NCI-H2171 treated with DMSO at 0.1 percent for 48 hours (cell line): ENCODE measurements at regions not wholly inside any gene's neighbourhood (a gene's known extent, or its start where the extent isn't known, plus 50 kb on each side); places are given as distances from the start of the nearest gene placed in this dataset.

Experiments
- DNase-seq: peaks from one replicate; lab custom pipeline; 2025; lab: John Stamatoyannopoulos, UW

GRCh38 chr4:133476063-133476462, 327.0 kb downstream of the PCDH10 start:
- DNase-seq, result no peak

GRCh38 chr4:133474501-133474900, 325.4 kb downstream of the PCDH10 start:
- no peak for DNase-seq

DNA sequence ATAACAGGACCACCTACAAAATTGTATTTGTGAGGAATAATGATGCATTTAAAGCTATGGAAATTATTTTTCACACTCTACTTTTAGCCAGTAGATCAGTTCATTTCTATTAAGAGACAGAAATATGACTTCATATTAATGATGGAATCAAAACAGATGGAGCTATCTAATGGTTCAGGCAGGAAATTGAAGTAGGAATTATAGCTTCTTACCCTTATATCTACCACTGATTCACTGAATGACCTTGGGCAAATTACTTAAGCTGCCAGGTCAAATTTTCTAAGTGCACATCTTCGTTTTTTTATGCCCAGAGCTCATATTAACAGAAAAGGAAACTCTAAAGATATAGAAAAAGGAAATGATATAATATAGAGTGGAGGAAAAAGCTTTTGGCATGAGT, 323.1 kb downstream of the PCDH10 start:
- DNase-seq, result no peak

DNA sequence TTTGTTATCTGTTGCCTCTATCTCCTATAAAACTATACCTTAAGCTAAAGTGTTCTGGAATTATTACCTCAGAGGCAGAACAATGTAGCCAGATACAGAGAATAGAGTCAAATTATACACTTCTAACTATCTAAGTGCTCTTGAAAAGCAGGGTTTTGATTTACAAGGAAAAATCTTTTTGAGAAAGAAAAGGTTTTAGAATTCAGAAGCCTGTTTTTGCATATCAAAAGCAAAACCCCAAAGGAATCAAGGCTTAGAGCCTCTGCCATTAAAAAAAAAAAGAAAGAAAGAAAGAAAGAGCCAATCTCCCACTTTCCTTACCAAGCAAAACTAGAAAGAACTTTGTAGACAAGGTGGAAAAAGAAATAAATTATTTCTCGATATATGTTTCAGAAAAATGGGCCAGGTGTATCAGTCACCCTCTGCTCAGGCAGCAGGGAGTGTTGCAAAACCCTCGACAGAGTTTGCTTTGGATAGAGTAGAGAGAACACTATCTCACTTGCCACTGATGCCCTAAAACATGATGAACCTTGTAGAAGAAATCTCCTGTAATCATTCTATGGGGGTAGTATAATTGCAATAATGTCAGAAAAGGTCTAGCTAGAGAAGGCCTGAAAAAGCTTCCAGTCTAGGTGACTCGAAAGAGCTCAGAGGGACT, 318.3 kb downstream of the PCDH10 start:
- DNase-seq, result no peak

DNA sequence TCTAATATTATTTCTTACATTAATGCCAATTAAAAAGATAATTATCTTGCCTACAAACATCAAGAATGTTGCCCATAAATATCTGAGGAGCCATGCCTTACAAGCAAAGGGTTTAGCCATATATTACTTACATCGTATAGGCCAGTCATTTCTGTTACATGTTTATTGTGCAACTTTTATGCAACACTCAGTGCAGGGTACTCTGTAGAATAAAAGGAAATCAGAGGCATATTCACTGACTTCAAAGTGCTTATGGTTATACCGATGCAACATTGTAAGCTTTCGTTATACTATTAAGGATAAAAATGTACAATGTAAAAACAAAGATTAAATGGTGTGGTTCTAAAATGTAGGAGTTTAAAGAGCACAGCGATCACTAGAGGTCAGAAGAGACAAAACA, 315.9 kb downstream of the PCDH10 start:
- no peak for DNase-seq

GRCh38 chr4:133464311-133464710, 315.2 kb downstream of the PCDH10 start:
- DNase-seq, result no peak

DNA sequence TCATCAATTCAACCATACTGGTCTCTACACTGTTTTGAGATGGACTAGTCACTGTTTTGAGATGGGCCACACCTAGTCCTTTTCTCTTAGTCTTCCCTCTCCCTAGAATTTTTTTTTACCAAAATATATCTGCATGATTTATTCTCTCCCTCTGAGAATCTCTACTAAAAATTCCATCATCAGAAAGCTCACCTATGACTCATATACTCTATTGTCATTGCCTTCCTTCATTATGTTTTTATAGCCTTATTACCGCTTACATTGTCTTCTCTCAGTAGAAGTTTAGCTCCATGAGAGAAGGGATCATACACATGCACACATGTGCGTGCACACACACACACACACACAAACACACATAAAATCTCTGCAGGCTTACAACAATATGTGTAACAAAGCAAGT, 303.6 kb downstream of the PCDH10 start:
- no peak for DNase-seq

DNA sequence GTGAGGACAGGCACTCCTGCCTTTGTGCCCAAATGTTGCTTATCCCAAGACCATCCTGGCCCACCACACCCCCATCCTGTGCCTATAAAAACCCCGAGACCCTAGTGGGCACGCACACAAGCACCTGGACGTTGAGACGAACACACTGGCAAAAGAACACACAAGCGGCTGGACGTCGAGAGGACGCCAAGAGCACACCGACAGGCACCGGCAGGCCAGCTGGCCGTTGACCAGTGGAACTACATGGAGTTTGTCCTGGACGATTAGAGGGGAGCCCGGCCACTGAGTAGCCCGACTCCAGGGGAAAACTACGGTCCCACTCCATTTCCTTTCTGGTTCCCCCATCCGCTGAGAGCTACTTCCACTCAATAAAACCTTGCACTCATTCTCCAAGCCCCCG, 301.7 kb downstream of the PCDH10 start:
- no peak for DNase-seq

DNA sequence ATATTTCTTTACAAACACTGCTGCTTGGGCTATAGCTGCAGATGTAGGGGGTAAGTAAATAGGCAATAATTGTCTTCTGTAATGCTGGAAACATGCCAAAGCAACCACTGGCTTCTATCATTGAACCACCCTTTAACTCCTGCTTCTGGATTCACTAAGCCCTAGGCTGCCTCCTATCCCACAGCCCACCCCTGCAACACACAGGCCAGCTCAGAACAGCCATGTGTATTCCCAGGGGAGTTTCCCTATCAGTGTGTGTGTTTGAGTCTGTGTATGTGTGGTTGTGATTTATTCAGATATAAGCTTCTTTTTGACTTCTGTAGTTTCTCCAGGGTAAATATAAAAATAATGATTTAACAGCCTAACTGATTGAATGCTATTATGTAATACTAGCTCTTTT, 291.3 kb downstream of the PCDH10 start:
- DNase-seq, result no peak

- no peak for DNase-seq
Observed at GRCh38 chr4:133439830-133440229, 290.7 kb downstream of the PCDH10 start.

- DNase-seq, result no peak
Observed at GRCh38 chr4:133424605-133425004, 275.5 kb downstream of the PCDH10 start.

DNA sequence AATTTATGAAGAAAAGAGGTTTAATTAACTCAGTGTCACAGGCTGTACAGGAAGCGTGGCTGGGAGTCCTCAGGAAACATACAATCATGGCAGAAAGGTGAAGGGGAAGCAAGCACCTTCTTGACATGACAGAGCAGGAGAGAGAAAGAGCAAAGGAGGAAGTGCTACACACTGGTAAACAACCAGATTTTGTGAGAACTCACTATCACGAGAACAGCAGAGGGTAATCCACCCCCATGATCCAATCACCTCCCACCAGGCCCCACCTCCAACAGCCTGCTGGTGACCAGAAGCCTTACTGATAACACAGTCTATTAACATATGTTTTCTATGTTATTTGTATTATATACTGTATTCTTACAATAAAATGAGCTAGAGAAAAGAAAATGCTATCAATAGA, 254.8 kb downstream of the PCDH10 start:
- DNase-seq, result no peak

DNA sequence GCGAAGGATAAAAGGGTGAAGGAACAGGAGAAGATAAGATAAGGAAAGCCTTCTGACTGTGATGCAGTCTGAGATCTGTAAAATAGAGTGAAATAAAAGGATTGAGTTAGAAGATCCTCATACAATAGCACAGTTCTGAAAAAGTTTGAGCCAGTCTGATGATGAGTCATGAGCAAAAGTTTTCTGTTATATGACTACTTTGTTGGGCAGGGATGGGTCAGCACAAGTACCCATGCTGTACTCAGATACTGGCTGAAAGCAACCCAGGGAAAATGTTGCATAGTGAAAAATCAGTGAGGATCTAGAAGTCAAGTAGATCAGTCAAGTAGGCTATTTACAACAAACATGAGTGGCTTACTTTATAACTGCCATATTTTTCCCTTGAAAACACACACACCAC, 253.5 kb downstream of the PCDH10 start:
- no peak for DNase-seq

GRCh38 chr4:133394971-133395627, 246.0 kb downstream of the PCDH10 start:
- no peak for DNase-seq

GRCh38 chr4:133390198-133390855, 241.2 kb downstream of the PCDH10 start:
- DNase-seq, result no peak

- no peak for DNase-seq
Observed at GRCh38 chr4:133389029-133389428, 239.9 kb downstream of the PCDH10 start.

- DNase-seq, result no peak
Observed at GRCh38 chr4:133385161-133385954, 236.3 kb downstream of the PCDH10 start.

DNA sequence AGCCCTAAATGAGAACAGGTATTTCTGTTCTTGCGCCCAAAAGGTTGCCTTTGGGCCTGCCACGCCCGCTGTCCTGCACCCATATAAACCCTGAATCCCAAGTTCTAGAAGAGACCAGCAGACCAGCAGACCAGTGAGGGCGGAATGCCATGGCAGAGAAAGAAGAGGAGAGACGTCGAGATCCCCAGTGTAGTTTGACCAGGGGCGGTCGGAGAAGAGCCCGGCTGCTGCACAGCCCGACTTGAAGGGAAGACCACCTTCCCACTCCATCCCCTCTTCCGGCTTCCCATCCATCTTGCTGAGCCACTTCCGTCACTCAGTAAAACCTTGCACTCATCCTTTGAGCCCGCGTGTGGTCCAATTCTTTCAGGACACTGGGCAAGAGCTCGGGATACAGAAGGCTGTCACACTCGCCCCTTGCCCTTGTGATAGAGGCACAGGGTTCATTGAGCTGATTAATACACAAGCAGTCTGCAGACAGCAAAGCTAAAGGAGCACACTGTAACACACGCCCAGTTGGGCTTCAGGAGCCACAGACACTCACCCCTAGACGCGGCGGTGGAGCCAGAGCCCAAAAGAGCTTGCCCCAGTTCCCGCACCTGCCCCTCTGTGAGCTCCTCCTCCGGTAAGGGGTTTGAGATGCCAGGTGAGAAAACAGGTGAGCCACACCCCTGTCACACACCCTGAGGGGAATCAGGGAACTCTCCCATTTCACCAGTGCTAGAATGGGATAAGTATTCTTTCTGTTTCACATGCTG, 230.8 kb downstream of the PCDH10 start:
- DNase-seq, result no peak

- no peak for DNase-seq
Observed at GRCh38 chr4:133377286-133377685, 228.2 kb downstream of the PCDH10 start.

DNA sequence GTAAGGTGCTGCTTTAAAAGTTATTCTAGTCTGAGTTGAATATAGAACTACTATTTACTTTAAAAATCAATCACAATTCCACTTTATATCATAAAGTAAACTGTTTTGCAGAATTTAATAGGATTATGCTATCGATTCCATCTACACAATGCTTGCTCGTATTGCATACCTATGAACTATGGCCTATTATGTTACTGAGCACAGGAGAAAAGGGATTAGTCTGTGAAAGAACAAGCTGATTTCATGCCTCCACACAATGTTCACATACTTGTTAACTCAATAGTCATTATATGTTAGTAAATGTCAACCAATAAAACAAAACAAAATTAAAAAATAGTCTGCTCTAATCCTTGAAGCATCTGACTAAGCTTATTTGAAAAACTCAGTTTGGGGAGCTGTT, 223.6 kb downstream of the PCDH10 start:
- no peak for DNase-seq

DNA sequence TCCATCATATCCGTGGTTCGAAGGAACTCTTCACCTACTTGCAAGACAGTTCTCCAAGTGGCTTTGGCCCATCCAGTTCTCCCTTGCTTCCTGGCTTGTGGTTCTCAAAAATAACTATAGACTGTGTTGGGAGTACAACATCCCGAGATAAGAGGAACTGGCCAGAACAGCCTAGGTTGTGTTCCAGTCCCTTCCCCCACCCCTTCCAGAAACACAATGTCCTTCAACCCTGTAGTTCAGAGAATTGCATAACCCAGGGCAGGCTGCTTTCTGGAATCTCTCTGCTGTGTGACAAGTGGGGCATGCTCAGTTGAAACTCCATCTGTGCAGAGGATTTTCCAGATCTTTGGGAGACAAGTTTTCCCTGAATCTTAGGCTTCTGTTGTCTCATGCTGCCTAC, 206.5 kb downstream of the PCDH10 start:
- DNase-seq, result no peak

GRCh38 chr4:133347409-133347808, 198.3 kb downstream of the PCDH10 start:
- DNase-seq, result no peak
